Keratinocyte (primary cell): ENCODE measurements at regions not wholly inside any gene's neighbourhood (a gene's known extent, or its start where the extent isn't known, plus 50 kb on each side); places are given as distances from the start of the nearest gene placed in this dataset.
A peak's percentile ranks its signal among the peaks of the same experiment; 100 is the strongest.

ENCODE experiments used
- DNase-seq: peaks from one replicate; pipeline ENCODE4 v3.0.0-alpha.2; 2011; ENCODE audit warnings: low read depth, missing footprints, low spot score
- FAIRE-seq: peaks from 2 replicates; lab custom pipeline; 2011; peaks lifted over from hg19 to GRCh38; lab: Jason Lieb, UNC
- H2AFZ ChIP-seq: 2 replicates; pipeline ENCODE4 v1.6.0; 2012; ENCODE audit warnings: low read length, control low read depth, inconsistent platforms; ENCODE audit not compliant: control insufficient read depth
- H3K27ac ChIP-seq: 2 replicates; pipeline ENCODE4 v1.5.1; 2011; ENCODE audit warnings: low read length; ENCODE audit not compliant: control insufficient read depth, insufficient read depth
- H3K27me3 ChIP-seq: 3 replicates; pipeline ENCODE4 v1.6.0; 2011; ENCODE audit warnings: low read length; ENCODE audit not compliant: control insufficient read depth, insufficient read depth; ENCODE audit errors: extremely low read depth
- H3K36me3 ChIP-seq, 2 experiments: 2 replicates in 1 of 2; 3 replicates in 1 of 2; pipeline ENCODE4 v1.5.1; 2011; ENCODE audit warnings: low read length in 2 of 2, mild to moderate bottlenecking in 1 of 2; ENCODE audit not compliant: control insufficient read depth in 2 of 2, insufficient read depth in 2 of 2; ENCODE audit errors: extremely low read depth in 1 of 2
- H3K4me1 ChIP-seq: 3 replicates; pipeline ENCODE4 v1.5.1; 2011; ENCODE audit warnings: low read length; ENCODE audit not compliant: control insufficient read depth, insufficient read depth; ENCODE audit errors: extremely low read depth
- H3K4me2 ChIP-seq: 3 replicates; pipeline ENCODE4 v1.6.0; 2011; ENCODE audit warnings: low read depth, low read length; ENCODE audit not compliant: control insufficient read depth, insufficient read depth; ENCODE audit errors: extremely low read depth
- H3K4me3 ChIP-seq, 3 experiments: fragments of 200-600 bp in 1 of 3; sonication (generic) in 1 of 3; 2 replicates in 2 of 3; 3 replicates in 1 of 3; pipeline ENCODE4 v1.5.1; 2011 to 2016; ENCODE audit warnings: low read length in 3 of 3, mild to moderate bottlenecking in 3 of 3, control low read depth in 2 of 3, inconsistent platforms in 1 of 3, low read depth in 1 of 3, mixed read lengths in 1 of 3, mixed run types in 1 of 3, moderate library complexity in 1 of 3; ENCODE audit not compliant: control insufficient read depth in 2 of 3, insufficient read depth in 2 of 3; ENCODE audit errors: extremely low read depth in 1 of 3
- H3K79me2 ChIP-seq: 2 replicates; pipeline ENCODE4 v1.6.0; 2012; ENCODE audit warnings: low read length; ENCODE audit not compliant: control insufficient read depth, insufficient read depth
- H3K9ac ChIP-seq: 3 replicates; pipeline ENCODE4 v1.6.0; 2011; ENCODE audit warnings: low read length; ENCODE audit not compliant: control insufficient read depth, insufficient read depth; ENCODE audit errors: extremely low read depth
- H3K9me1 ChIP-seq: 3 replicates; pipeline ENCODE4 v1.6.0; 2011; ENCODE audit warnings: low read length; ENCODE audit not compliant: control insufficient read depth, insufficient read depth; ENCODE audit errors: extremely low read depth
- H3K9me3 ChIP-seq: 2 replicates; pipeline ENCODE4 v1.5.1; 2012; ENCODE audit warnings: low read depth, low read length; ENCODE audit not compliant: control insufficient read depth
- H4K20me1 ChIP-seq: 3 replicates; pipeline ENCODE4 v1.6.0; 2011; ENCODE audit warnings: low read length; ENCODE audit not compliant: control insufficient read depth, insufficient read depth; ENCODE audit errors: extremely low read depth
- CTCF ChIP-seq, 3 experiments: IDR thresholded peaks in 1 of 3; conservative IDR thresholded peaks in 1 of 3; optimal IDR thresholded peaks in 1 of 3; 2 replicates in 2 of 3; 3 replicates in 1 of 3; pipeline versions ENCODE3 to v1.5.1; 2011; ENCODE audit warnings: low read length in 3 of 3, mild to moderate bottlenecking in 3 of 3, moderate library complexity in 2 of 3, control low read depth in 1 of 3, inconsistent platforms in 1 of 3; ENCODE audit not compliant: insufficient read depth in 2 of 3; ENCODE audit errors: extremely low read depth in 1 of 3
- EZH2 ChIP-seq: IDR thresholded peaks from one replicate; pipeline ENCODE4 v1.6.1; 2012; ENCODE audit warnings: inconsistent platforms, mild to moderate bottlenecking, low read length, moderate library complexity
- dilution Hi-C: fragments of 300-500 bp; cut with MboI; formaldehyde crosslinking; loops from one replicate; pipeline ENCODE4 v1.7.0; 2020; ENCODE audit warnings: low sequenced_read_pairs; ENCODE audit not compliant: extremely low pct_ligation_motif_present

- Histone ChIP-seq H3K27ac (no peak overlapping the region), H3K79me2 (no peaks in the 10 kb centered on the region), H3K9me3 (no peaks in the 10 kb centered on the region), H3K9ac (no peak overlapping the region), H3K27me3 (no peaks in the 10 kb centered on the region), H3K4me2 (no peak overlapping the region), H2AFZ (no peak overlapping the region), H3K4me1 (peaks cover 23% of the 10 kb centered on the region), H3K4me3 (no peak overlapping the region), H3K9me1 (no peaks in the 10 kb centered on the region), H4K20me1 (no peaks in the 10 kb centered on the region), H3K36me3 (no peaks in the 10 kb centered on the region)
- TF ChIP-seq EZH2 (no peak), CTCF (optimal IDR thresholded peaks at IDR 0.05 in 1 of 3, IDR thresholded peaks at IDR 0.05 in 1 of 3, conservative IDR thresholded peaks at IDR 0.05 in 1 of 3; ENCODE audit: extremely low read depth in 1 of 3, insufficient read depth in 2 of 3, low read length in 3 of 3) (no peak)
- dilution Hi-C loops: no loop called here
- peak; percentile 29 for FAIRE-seq
- DNase-seq: no peak
Observed at GRCh38 chr13:106275446-106276032, 259.9 kb downstream of the EFNB2 start.

- peak; percentile 43 for FAIRE-seq
- dilution Hi-C loops: no loop called here
- Histone ChIP-seq H2AFZ (no peak overlapping the region), H3K4me1 (peaks cover 23% of the 10 kb centered on the region), H3K4me3 (no peak overlapping the region), H3K79me2 (no peaks in the 10 kb centered on the region), H3K9me3 (no peaks in the 10 kb centered on the region), H3K36me3 (no peaks in the 10 kb centered on the region), H3K27me3 (no peaks in the 10 kb centered on the region), H3K9me1 (no peaks in the 10 kb centered on the region), H3K9ac (no peak overlapping the region), H3K4me2 (no peak overlapping the region), H4K20me1 (no peaks in the 10 kb centered on the region), H3K27ac (no peak overlapping the region)
- no peak for DNase-seq
- TF ChIP-seq CTCF (optimal IDR thresholded peaks at IDR 0.05 in 1 of 3, IDR thresholded peaks at IDR 0.05 in 1 of 3, conservative IDR thresholded peaks at IDR 0.05 in 1 of 3; ENCODE audit: extremely low read depth in 1 of 3, insufficient read depth in 2 of 3, low read length in 3 of 3) (no peak), EZH2 (no peak)
Observed at GRCh38 chr13:106274551-106275203, 260.8 kb downstream of the EFNB2 start.
